ENCODE measurements at regions not wholly inside any gene's neighbourhood (a gene's known extent, or its start where the extent isn't known, plus 50 kb on each side); places are given as distances from the start of the nearest gene placed in this dataset.

DNA sequence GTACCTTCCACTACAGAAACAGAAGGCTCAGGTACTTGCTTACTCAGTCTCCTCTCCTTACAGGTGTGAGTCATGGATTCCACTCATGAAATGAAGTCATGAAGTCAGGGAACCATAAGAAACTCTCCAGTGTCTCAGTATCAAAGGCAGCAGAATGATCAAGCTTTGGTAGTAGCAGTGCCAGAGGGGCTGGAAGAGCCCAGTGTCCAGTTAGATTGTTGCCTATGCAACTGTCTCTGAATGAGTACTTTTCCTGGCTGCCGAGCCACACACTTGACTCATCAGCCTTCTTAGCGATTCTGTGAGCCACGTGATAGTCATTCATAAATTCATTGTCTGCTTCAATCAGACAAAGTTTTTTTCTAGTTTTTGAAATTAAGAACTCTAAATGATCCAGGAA, 52.2 kb upstream of the DTNBP1 start:
- Histone ChIP-seq H3K27me3 (ENCODE audit: control insufficient read depth, insufficient read depth, low read length) (no peaks in the 10 kb centered on the region), H3K9ac (ENCODE audit: low read length in 3 of 3) (no peak overlapping the region), H3K4me3 (ENCODE audit: low read length in 3 of 3) (no peak overlapping the region), H3K9me3 (ENCODE audit: control insufficient read depth in 2 of 3, insufficient read depth in 1 of 3, low read length in 3 of 3) (peaks cover 0 to 4% (median 0%) of the 10 kb centered on the region in 3 donors), H3K4me1 (ENCODE audit: control insufficient read depth in 2 of 3, insufficient read depth in 2 of 3, low read depth in 1 of 3, low read length in 3 of 3) (no peaks in the 10 kb centered on the region), H3K36me3 (ENCODE audit: control insufficient read depth in 2 of 3, insufficient read depth in 3 of 3, low read length in 3 of 3) (no peaks in the 10 kb centered on the region), H3K27ac (ENCODE audit: low read depth in 2 of 2, low read length in 2 of 2) (no peak overlapping the region)
- intact Hi-C loops (cut with DNase I): no loop called here
- TF ChIP-seq, protein P1, sequence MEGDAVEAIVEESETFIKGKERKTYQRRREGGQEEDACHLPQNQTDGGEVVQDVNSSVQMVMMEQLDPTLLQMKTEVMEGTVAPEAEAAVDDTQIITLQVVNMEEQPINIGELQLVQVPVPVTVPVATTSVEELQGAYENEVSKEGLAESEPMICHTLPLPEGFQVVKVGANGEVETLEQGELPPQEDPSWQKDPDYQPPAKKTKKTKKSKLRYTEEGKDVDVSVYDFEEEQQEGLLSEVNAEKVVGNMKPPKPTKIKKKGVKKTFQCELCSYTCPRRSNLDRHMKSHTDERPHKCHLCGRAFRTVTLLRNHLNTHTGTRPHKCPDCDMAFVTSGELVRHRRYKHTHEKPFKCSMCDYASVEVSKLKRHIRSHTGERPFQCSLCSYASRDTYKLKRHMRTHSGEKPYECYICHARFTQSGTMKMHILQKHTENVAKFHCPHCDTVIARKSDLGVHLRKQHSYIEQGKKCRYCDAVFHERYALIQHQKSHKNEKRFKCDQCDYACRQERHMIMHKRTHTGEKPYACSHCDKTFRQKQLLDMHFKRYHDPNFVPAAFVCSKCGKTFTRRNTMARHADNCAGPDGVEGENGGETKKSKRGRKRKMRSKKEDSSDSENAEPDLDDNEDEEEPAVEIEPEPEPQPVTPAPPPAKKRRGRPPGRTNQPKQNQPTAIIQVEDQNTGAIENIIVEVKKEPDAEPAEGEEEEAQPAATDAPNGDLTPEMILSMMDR (IDR thresholded peaks at IDR 0.05; ENCODE audit: borderline replicate concordance, extremely low read depth, insufficient read depth): no peak
- FAIRE-seq (no peak), DNase-seq (no peak)

DNA sequence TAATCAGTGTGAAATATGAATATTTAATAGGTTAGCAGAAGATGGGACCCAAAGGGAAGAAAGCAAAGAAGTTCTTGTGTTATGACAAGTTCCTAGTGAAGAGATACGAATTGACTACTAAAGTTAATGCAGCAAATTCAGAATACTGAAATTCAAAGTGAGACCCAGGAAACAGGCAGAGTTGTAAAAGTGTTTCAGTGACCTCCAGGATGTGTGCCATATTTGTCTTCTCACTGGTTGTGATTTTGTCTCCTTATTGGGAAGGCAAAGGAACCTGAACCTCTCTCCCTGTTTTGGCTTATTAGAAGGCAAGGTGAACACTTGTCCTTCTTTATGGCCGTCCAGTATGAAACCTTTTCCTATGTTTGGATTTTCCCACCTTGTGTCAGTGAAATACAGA, 51.8 kb upstream of the DTNBP1 start:
- intact Hi-C loops (cut with DNase I): no loop called here
- Histone ChIP-seq H3K4me3 (ENCODE audit: low read length in 3 of 3) (no peak overlapping the region), H3K9ac (ENCODE audit: low read length in 3 of 3) (no peak overlapping the region), H3K36me3 (ENCODE audit: control insufficient read depth in 2 of 3, insufficient read depth in 3 of 3, low read length in 3 of 3) (no peaks in the 10 kb centered on the region), H3K27ac (ENCODE audit: low read depth in 2 of 2, low read length in 2 of 2) (no peak overlapping the region), H3K9me3 (ENCODE audit: control insufficient read depth in 2 of 3, insufficient read depth in 1 of 3, low read length in 3 of 3) (peaks cover 0 to 4% (median 0%) of the 10 kb centered on the region in 3 donors), H3K27me3 (ENCODE audit: control insufficient read depth, insufficient read depth, low read length) (no peaks in the 10 kb centered on the region), H3K4me1 (ENCODE audit: control insufficient read depth in 2 of 3, insufficient read depth in 2 of 3, low read depth in 1 of 3, low read length in 3 of 3) (no peaks in the 10 kb centered on the region)
- TF ChIP-seq, protein P1 (IDR thresholded peaks at IDR 0.05; ENCODE audit: borderline replicate concordance, extremely low read depth, insufficient read depth): no peak
- DNase-seq (no peak), FAIRE-seq (no peak)

DNA sequence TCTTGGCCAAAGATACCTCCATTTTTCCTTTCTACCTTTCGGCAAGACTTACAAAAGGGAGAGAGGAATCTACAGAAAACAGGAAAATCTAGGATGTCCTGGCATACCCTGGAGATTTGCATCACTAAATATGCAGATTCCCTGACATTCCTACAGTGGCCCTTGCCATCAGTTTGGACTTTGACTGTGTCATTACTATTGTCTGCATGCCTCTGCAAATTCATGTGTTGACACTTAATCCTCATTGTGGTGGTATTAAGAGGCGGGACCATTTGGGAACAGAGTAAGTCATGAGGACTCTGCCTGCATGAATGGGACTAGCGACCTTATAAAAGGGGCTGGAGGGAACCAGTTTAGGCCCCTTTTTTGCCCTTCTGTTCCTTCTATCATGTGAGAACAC, 50.5 kb upstream of the DTNBP1 start:
- Histone ChIP-seq H3K9me3 (ENCODE audit: control insufficient read depth in 2 of 3, insufficient read depth in 1 of 3, low read length in 3 of 3) (peaks cover 0 to 4% (median 0%) of the 10 kb centered on the region in 3 donors), H3K9ac (ENCODE audit: low read length in 3 of 3) (no peak overlapping the region), H3K27me3 (ENCODE audit: control insufficient read depth, insufficient read depth, low read length) (no peaks in the 10 kb centered on the region), H3K27ac (ENCODE audit: low read depth in 2 of 2, low read length in 2 of 2) (no peak overlapping the region), H3K4me3 (ENCODE audit: low read length in 3 of 3) (no peak overlapping the region), H3K36me3 (ENCODE audit: control insufficient read depth in 2 of 3, insufficient read depth in 3 of 3, low read length in 3 of 3) (no peaks in the 10 kb centered on the region), H3K4me1 (ENCODE audit: control insufficient read depth in 2 of 3, insufficient read depth in 2 of 3, low read depth in 1 of 3, low read length in 3 of 3) (no peaks in the 10 kb centered on the region)
- TF ChIP-seq, protein P1 (IDR thresholded peaks at IDR 0.05; ENCODE audit: borderline replicate concordance, extremely low read depth, insufficient read depth): no peak
- FAIRE-seq: no peak
- intact Hi-C loops (cut with DNase I): no loop called here
- no peak for DNase-seq

DNA sequence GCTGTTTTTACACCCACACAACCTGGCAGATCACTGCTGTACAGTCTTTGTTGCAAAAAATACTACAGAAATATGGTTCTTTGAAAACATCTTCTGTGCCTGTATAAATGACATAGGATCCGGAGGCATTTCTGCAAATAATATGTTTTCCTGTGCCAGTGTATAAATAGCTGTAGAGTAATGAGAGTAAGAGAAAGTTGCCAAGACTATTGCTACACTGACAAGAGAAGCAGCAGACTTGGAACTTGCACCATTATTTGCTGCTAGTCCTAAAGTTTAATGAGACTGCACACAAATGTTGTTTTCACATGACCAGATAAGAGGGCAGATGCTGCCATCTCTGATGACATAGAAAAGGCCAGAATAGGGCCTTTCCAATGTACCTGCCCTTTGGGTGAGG, 50.0 kb upstream of the DTNBP1 start:
- no peak for FAIRE-seq
- no peak overlapping the region for H3K9ac ChIP-seq (ENCODE audit: low read length in 3 of 3)
- peaks cover 0 to 4% (median 0%) of the 10 kb centered on the region in 3 donors for H3K9me3 ChIP-seq (ENCODE audit: control insufficient read depth in 2 of 3, insufficient read depth in 1 of 3, low read length in 3 of 3)
- intact Hi-C loops (cut with DNase I): no loop called here
- no peaks in the 10 kb centered on the region for H3K36me3 ChIP-seq (ENCODE audit: control insufficient read depth in 2 of 3, insufficient read depth in 3 of 3, low read length in 3 of 3)
- no peaks in the 10 kb centered on the region for H3K4me1 ChIP-seq (ENCODE audit: control insufficient read depth in 2 of 3, insufficient read depth in 2 of 3, low read depth in 1 of 3, low read length in 3 of 3)
- no peak overlapping the region for H3K4me3 ChIP-seq (ENCODE audit: low read length in 3 of 3)
- no peak overlapping the region for H3K27ac ChIP-seq (ENCODE audit: low read depth in 2 of 2, low read length in 2 of 2)
- TF ChIP-seq, protein P1 (IDR thresholded peaks at IDR 0.05; ENCODE audit: borderline replicate concordance, extremely low read depth, insufficient read depth): no peak
- no peak for DNase-seq
- no peaks in the 10 kb centered on the region for H3K27me3 ChIP-seq (ENCODE audit: control insufficient read depth, insufficient read depth, low read length)

Data from kidney (tissue), 13 donors.